Fibroblast of mammary gland (primary cell): ENCODE measurements at regions not wholly inside any gene's neighbourhood (a gene's known extent, or its start where the extent isn't known, plus 50 kb on each side); places are given as distances from the start of the nearest gene placed in this dataset.

Experiments used
- DNase-seq: peaks from one replicate; pipeline ENCODE4 v3.0.0-alpha.2; 2010; ENCODE audit warnings: low read depth
- H3K4me3 ChIP-seq: 2 replicates; pipeline ENCODE4 v1.5.1; 2011; ENCODE audit warnings: low read depth, mild to moderate bottlenecking, low read length, moderate library complexity; ENCODE audit not compliant: control insufficient read depth
- TF ChIP-seq, protein P1 (sequence below): conservative IDR thresholded peaks from 2 replicates; pipeline ENCODE4 v1.5.1; 2011; ENCODE audit warnings: low read depth, low read length, inconsistent platforms; ENCODE audit not compliant: control insufficient read depth, insufficient read depth

DNA sequence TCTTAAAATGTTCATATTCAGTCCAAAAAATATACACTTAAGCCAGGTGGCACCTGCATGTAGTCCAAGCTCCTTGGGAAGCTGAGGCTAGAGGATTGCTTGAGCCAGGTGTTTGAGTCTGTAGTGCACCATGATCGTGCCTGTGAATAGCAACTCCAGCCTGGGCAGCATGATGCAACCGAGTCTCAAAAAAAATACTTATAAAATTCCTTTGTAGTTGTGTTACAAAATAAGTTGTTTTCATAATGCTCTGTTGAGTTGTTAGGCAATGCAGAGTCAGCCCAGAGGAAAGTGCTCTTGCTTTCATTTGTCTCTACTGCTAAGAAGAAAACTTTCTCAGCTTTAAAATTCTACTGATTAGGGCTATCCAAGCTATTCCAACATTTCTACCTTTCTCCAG is 442.8 kb upstream of the ARRDC4 start:
- TF ChIP-seq, protein P1, sequence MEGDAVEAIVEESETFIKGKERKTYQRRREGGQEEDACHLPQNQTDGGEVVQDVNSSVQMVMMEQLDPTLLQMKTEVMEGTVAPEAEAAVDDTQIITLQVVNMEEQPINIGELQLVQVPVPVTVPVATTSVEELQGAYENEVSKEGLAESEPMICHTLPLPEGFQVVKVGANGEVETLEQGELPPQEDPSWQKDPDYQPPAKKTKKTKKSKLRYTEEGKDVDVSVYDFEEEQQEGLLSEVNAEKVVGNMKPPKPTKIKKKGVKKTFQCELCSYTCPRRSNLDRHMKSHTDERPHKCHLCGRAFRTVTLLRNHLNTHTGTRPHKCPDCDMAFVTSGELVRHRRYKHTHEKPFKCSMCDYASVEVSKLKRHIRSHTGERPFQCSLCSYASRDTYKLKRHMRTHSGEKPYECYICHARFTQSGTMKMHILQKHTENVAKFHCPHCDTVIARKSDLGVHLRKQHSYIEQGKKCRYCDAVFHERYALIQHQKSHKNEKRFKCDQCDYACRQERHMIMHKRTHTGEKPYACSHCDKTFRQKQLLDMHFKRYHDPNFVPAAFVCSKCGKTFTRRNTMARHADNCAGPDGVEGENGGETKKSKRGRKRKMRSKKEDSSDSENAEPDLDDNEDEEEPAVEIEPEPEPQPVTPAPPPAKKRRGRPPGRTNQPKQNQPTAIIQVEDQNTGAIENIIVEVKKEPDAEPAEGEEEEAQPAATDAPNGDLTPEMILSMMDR: no peak
- H3K4me3 ChIP-seq: no peak overlapping the region
- no peak for DNase-seq

DNA sequence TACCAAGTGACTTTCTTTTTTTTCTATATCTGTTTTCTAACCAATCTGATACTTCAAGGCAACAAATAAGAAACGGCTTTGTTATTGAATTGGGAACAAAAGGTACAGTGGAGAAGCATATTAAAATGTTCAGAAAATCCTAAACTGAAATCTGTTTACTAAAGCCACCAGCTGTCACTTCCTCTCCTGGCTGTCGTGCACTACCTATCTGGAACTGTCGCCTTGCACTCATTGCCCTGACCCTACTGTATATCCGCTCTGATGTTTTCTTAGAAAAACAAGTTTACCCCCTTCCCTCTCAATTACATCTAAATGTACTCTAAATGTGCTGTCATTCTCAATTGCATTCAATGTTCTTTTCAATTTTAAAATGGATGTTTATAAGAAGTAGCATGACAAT is 439.8 kb upstream of the ARRDC4 start:
- no peak for DNase-seq
- no peak overlapping the region for H3K4me3 ChIP-seq
- TF ChIP-seq, protein P1: no peak

DNA sequence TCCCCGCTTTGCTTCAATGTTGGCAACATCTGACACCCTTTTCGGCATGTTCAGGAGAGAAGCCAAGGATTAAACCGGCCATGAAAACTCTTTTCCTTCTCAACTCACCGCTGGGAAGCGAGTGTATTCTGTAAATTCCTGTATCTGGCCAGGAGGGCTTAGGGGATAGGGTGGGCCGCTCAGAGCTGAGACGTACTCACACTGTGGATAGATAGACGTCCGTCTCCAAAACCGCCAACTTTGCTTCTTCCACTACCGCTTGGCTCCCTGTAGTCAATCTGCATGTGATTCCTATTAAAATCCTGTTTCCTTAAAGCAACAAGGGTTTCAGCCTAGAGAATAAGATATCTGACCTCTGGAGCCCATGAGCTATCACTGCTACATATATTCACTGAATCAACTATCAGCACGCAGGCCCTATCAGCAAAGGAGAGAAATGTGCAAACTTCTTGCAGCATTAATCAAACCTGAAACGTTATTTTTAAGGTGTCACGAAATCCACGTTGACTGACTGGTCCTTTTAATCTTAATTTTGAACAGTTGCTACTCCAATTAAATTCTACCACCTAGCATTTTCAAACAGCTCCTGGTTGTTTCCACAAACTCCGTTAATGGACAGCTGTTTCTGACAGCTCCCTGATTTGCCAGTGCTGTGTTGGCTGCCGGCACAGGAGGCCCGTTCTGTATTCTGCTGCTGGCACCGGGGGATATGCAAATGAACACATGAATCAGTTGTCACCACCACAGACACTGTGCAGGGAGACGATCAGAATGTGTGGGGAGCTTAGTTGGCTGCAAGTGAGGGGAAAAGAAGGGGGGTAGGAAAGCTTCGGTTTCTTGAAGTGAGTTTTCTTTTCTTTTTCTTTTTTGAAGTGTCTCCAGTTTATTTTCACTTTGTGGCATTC is 438.9 kb upstream of the ARRDC4 start:
- DNase-seq: no peak
- no peak overlapping the region for H3K4me3 ChIP-seq
- TF ChIP-seq, protein P1: no peak

DNA sequence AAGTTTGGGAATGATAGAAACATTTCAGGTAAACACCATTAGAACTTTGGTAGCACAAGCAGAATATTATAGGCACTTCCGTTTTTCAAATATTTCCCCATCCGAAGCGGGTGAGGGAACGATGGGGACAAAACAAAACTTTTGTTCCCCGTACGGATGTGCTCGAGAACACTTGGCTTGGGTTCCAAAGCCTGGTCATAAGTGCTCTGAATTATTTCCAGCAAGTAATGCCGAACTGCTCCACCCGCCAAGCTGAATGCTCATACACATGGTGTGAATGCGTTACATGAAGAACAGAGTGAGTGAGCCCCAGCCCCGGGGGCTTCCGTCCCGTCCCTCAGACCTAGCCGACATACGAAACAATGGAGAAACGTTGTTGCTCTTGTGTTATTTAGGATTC is 438.2 kb upstream of the ARRDC4 start:
- TF ChIP-seq, protein P1: no peak
- DNase-seq: no peak
- no peak overlapping the region for H3K4me3 ChIP-seq

DNA sequence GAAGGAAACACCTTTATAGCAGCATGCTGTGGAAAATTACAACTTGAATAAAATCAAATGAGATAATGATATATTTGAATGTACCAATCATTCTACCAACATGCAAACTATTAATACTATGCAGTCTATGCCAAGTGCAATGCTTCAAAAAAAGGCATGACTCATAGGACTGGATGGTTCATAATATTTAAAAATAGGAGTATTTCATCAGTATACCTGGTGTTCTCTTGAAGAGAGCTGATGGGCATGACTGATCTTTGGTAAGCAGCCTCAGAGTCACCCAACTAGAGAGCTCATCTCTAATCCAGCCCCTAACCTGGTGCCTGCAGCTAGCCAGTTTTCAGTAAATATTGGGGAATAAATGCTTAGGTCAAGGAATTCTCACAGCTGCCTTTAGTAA is 434.7 kb upstream of the ARRDC4 start:
- DNase-seq: no peak
- TF ChIP-seq, protein P1: no peak
- no peak overlapping the region for H3K4me3 ChIP-seq

DNA sequence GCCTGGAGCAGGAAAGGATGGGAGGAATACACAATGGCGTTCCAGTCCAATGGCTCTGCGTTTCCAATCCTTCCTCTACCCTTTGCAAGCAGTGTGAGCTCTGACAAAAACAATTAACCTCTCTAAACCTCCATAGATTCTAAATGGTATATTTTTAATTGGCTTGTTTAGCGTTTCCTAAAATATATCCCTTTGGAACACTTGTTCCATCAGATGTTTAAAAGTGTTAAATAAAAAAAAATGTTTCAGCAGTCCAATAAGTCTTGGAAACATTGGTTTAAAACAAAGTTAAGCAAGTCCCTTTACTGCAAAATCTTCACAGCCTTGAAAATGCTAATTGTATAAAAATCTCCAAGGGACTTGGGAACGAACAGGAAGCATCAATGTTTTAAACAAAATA is 432.3 kb upstream of the ARRDC4 start:
- TF ChIP-seq, protein P1: no peak
- no peak overlapping the region for H3K4me3 ChIP-seq
- no peak for DNase-seq
